ENCODE measurements at regions not wholly inside any gene's neighbourhood (a gene's known extent, or its start where the extent isn't known, plus 50 kb on each side); places are given as distances from the start of the nearest gene placed in this dataset.

DNA sequence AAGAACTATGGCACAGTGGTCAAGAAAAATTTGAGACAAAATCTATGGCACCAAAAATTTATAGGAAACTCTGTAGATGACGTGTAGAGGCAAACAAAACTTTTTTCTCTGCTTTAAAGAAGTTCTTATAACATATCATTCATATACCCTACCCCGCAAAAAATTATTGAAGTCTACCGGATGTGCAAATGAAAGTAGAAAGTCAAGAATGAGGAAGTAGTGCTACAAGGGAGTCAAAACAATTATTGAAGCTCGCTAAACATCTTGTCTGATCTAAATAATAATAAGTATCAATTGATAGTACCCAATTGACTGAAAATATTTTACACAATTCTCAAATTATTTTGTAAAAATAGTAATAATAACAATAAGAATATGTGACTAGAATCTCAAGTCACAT lies 398.5 kb downstream of the TAF11L14 start:
- FAIRE-seq, result no peak

More for the DNA sequence above, 398.5 kb downstream of the TAF11L14 start:
- no peaks in the 10 kb centered on the region for H3K36me3 ChIP-seq (ENCODE audit: control insufficient read depth, insufficient read depth, low read length)
- no peaks in the 10 kb centered on the region for H3K4me1 ChIP-seq (replicated peaks in 1 of 2; ENCODE audit: control insufficient read depth in 2 of 2, insufficient read depth in 2 of 2, low read length in 2 of 2)
- H3K9me1 ChIP-seq (ENCODE audit: control insufficient read depth, insufficient read depth, low read length), result no peaks in the 10 kb centered on the region
- H3K4me2 ChIP-seq (ENCODE audit: insufficient read depth, low read length), result no peak overlapping the region
- H2AFZ ChIP-seq (ENCODE audit: low read depth, low read length), result no peak overlapping the region
- intact Hi-C loops (cut with micrococcal nuclease), result no loop called here
- in situ Hi-C loops (cut with MboI), result no loop called here
- ATAC-seq, result no peak
- 1% methylated on average over 4 of the region's 4 CpGs for WGBS (ENCODE audit: insufficient coverage, low coverage, missing lambda C conversion rate)
- H3K9me3 ChIP-seq (replicated peaks; ENCODE audit: control insufficient read depth, insufficient read depth, low read depth, low read length), result peaks cover 2% of the 10 kb centered on the region; the same call in 1 of the 2 replicates
- TF ChIP-seq ZFP36 (IDR thresholded peaks at IDR 0.05; ENCODE audit: low read depth, low read length, partially characterized antibody), result no peak
- TF ChIP-seq, protein P1, sequence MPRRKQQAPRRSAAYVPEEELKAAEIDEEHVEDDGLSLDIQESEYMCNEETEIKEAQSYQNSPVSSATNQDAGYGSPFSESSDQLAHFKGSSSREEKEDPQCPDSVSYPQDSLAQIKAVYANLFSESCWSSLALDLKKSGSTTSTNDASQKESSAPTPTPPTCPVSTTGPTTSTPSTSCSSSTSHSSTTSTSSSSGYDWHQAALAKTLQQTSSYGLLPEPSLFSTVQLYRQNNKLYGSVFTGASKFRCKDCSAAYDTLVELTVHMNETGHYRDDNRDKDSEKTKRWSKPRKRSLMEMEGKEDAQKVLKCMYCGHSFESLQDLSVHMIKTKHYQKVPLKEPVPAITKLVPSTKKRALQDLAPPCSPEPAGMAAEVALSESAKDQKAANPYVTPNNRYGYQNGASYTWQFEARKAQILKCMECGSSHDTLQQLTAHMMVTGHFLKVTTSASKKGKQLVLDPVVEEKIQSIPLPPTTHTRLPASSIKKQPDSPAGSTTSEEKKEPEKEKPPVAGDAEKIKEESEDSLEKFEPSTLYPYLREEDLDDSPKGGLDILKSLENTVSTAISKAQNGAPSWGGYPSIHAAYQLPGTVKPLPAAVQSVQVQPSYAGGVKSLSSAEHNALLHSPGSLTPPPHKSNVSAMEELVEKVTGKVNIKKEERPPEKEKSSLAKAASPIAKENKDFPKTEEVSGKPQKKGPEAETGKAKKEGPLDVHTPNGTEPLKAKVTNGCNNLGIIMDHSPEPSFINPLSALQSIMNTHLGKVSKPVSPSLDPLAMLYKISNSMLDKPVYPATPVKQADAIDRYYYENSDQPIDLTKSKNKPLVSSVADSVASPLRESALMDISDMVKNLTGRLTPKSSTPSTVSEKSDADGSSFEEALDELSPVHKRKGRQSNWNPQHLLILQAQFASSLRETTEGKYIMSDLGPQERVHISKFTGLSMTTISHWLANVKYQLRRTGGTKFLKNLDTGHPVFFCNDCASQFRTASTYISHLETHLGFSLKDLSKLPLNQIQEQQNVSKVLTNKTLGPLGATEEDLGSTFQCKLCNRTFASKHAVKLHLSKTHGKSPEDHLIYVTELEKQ (CRISPR knock-in tag; IDR thresholded peaks at IDR 0.05), result no peak
- TF ChIP-seq, protein P2, sequence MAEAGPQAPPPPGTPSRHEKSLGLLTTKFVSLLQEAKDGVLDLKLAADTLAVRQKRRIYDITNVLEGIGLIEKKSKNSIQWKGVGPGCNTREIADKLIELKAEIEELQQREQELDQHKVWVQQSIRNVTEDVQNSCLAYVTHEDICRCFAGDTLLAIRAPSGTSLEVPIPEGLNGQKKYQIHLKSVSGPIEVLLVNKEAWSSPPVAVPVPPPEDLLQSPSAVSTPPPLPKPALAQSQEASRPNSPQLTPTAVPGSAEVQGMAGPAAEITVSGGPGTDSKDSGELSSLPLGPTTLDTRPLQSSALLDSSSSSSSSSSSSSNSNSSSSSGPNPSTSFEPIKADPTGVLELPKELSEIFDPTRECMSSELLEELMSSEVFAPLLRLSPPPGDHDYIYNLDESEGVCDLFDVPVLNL (CRISPR knock-in tag; IDR thresholded peaks at IDR 0.05; ENCODE audit: low read depth), result no peak
- no peak for TF ChIP-seq HIVEP1 (CRISPR knock-in tag; IDR thresholded peaks at IDR 0.05)
- TF ChIP-seq BCOR (IDR thresholded peaks at IDR 0.05), result no peak
- TF ChIP-seq ZNF395 (CRISPR knock-in tag; IDR thresholded peaks at IDR 0.05), result no peak
- TF ChIP-seq MAFK (IDR thresholded peaks at IDR 0.05; ENCODE audit: low read length), result no peak
- TF ChIP-seq SMARCC2 (IDR thresholded peaks at IDR 0.05; ENCODE audit: low read depth), result no peak
- TF ChIP-seq FOXA3 (CRISPR knock-in tag; conservative IDR thresholded peaks at IDR 0.05 in 1 of 2, IDR thresholded peaks at IDR 0.05 in 1 of 2), result no peak
- no peak for TF ChIP-seq RBM15 (IDR thresholded peaks at IDR 0.05; ENCODE audit: insufficient read depth, low read length)
- TF ChIP-seq, protein P3, sequence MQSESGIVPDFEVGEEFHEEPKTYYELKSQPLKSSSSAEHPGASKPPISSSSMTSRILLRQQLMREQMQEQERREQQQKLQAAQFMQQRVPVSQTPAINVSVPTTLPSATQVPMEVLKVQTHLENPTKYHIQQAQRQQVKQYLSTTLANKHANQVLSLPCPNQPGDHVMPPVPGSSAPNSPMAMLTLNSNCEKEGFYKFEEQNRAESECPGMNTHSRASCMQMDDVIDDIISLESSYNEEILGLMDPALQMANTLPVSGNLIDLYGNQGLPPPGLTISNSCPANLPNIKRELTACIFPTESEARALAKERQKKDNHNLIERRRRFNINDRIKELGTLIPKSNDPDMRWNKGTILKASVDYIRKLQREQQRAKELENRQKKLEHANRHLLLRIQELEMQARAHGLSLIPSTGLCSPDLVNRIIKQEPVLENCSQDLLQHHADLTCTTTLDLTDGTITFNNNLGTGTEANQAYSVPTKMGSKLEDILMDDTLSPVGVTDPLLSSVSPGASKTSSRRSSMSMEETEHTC (IDR thresholded peaks at IDR 0.05), result no peak
- no peak for TF ChIP-seq SMARCA5 (IDR thresholded peaks at IDR 0.05)
- TF ChIP-seq, protein P4, sequence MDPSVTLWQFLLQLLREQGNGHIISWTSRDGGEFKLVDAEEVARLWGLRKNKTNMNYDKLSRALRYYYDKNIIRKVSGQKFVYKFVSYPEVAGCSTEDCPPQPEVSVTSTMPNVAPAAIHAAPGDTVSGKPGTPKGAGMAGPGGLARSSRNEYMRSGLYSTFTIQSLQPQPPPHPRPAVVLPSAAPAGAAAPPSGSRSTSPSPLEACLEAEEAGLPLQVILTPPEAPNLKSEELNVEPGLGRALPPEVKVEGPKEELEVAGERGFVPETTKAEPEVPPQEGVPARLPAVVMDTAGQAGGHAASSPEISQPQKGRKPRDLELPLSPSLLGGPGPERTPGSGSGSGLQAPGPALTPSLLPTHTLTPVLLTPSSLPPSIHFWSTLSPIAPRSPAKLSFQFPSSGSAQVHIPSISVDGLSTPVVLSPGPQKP (CRISPR knock-in tag; IDR thresholded peaks at IDR 0.05), result no peak
- TF ChIP-seq NFXL1 (CRISPR knock-in tag; IDR thresholded peaks at IDR 0.05), result no peak
- CTCF ChIA-PET (ENCODE audit: low intra/inter-chr PET ratio), result no interaction called here
- H3K4me3 ChIP-seq, result no peak overlapping the region
- no TSS peak for BruUV-seq (replicated peaks)
- DNase-seq (ENCODE audit: extremely low read depth in 1 of 4, low spot score in 3 of 4), result no peak
- POLR2A ChIA-PET, result no interaction called here
- no peak overlapping the region for H3K9ac ChIP-seq (ENCODE audit: insufficient read depth in 1 of 2, low read depth in 2 of 2, low read length in 2 of 2)
- no peak overlapping the region for H3K27ac ChIP-seq (ENCODE audit: extremely low read depth, low read depth, low read length)
- no peaks in the 10 kb centered on the region for H3K27me3 ChIP-seq (ENCODE audit: control insufficient read depth in 2 of 2, insufficient read depth in 2 of 2, low read length in 2 of 2)
- no peaks in the 10 kb centered on the region for H4K20me1 ChIP-seq (replicated peaks; ENCODE audit: control insufficient read depth, insufficient read depth, low read length)
- no peaks in the 10 kb centered on the region for H3K79me2 ChIP-seq (ENCODE audit: control insufficient read depth, insufficient read depth, low read length)
